GM21619 (cell line): ENCODE measurements at regions not wholly inside any gene's neighbourhood (a gene's known extent, or its start where the extent isn't known, plus 50 kb on each side); places are given as distances from the start of the nearest gene placed in this dataset.
"Not testable (repeated sequence)": the region's sequence is repeated elsewhere in the genome, so short reads cannot be mapped to it uniquely, and the experiment has no call there.

Experiments used
- ATAC-seq: cut with Tn5 transposase; IDR thresholded peaks from one replicate; pipeline ENCODE4 v1.9.1; 2021; ENCODE audit not compliant: unreplicated experiment

DNA sequence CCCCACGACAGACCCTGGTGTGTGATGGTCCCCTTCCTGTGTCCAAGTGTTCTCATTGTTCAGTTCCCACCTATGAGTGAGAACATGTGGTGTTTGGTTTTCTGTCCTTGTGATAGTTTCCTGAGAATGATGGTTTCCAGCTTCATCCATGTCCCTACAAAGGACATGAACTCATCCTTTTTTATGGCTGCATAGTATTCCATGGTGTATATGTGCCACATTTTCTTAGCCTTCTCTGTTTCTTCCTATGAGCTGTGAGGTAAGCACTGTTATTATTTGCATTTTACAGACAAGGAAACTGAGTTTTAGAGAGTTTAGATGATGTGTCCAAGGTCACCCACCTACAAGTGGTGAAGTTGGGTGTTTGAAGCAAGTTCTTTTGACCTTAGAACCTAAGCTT, 51.1 kb upstream of the BNC1 start:
- ATAC-seq, result not testable (repeated sequence)

GRCh38 chr15:83339396-83339795, 54.9 kb upstream of the BNC1 start:
- ATAC-seq, result no peak

DNA sequence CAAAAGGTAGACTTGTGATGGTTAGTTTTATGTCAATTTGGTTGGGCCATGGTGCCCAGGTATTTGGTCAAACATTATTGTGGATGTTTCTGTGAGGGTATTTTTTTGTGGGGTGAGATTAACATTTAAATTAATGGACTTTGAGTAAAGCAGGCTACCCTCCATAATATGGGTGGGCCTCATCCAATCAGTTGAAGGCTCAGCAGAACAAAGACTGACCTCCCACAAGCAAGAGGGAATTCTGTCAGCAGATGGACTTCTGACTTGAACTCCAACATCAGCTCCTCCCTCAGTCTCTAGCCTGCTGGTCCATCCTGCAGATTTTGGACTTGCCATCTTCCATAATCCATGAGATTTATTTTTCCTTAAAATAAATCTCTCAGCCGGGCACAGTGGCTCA, 55.6 kb upstream of the BNC1 start:
- ATAC-seq, result no peak

DNA sequence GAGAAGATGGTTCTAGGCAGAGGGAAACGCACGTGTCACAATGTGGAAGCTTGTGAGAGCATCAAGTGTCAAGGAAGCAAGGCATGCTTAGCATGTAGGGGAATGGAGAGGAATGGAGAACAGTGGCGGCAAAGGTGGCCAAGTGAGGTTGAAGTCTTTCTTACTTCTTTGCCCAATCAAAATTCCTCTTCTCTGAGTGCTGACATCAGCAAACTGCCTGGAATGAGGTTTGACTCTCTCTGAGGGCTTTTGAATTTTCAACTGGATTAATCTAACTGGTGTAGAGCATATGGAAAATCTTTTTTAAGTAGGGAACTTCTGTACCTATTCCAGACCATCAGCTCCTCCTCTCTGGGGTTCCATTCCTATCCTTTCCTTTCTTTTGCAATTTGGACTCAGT, 61.9 kb upstream of the BNC1 start:
- ATAC-seq, result no peak

GRCh38 chr15:83352119-83352518, 67.7 kb upstream of the BNC1 start:
- no peak for ATAC-seq

DNA sequence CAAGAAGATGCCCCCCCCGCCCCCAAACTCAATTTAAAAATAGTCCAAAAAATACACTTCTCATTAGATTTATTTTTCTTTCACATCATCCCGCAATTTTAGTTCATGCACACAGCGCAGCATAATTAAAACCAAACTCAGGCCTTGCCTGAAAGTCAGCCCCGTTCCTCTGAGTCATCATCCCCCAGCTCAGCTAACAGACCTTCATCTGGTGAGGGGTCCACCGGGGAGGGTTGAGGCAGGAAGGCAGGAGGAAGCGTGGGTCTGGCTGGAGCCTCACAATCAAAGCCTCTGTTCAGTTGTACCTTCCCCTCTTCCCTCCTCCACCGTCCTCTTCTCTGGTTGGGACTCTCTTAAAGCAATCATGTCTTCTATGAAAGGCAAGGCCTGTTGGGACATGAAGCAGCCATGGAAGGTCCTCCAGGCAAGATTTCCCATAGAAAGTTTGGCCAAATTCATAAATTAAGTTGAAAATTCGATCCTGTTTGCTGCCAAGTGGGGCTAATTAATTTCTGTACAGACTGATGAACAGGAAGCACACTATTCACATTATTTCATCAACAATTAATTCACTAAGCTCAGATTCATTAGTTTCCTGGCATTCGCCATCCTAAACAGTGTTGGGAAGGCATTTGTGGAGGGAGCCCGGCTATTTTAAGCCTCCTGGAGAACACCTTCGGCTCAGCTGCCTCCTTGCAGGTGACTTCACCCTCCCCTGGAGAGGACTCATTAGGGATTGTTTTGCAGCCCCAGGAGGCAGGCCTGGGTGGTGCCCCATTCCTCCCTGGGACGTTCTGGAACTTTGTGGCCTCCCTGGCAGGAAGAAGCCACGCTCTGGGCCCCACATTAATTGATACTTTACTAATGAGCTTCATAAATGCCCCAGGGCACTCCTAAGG, 72.3 kb upstream of the BNC1 start:
- ATAC-seq, result no peak

GRCh38 chr15:83358972-83359564, 74.6 kb upstream of the BNC1 start:
- no peak for ATAC-seq

GRCh38 chr15:83362706-83363105, 78.2 kb upstream of the BNC1 start:
- ATAC-seq, result no peak

GRCh38 chr15:83364501-83364900, 80.0 kb upstream of the BNC1 start:
- ATAC-seq, result no peak

- no peak for ATAC-seq
Observed at GRCh38 chr15:83365370-83365938, 81.0 kb upstream of the BNC1 start.

DNA sequence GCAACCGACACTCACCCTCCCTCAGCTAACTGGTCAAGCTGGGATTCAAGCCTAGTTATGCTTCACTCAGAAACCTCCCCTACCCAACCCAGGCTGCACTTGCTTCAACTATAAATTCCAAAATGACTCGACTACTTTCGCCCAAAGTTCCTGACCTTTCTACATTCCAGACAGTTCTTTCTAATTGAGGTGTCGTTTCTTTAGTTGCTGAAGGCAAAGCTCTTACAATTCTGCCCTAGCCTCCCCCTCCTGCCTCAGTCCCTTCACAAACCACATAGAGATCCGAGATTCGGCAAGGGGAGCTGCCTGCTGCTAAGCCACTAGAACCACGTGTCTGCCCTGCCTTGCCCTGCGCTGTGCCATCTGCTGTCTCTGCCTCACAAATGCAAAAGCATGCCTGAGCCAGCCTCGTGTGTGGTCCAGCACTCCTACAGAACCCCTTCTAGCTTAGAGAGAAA, 74.7 kb upstream of the SH3GL3 start:
- no peak for ATAC-seq

DNA sequence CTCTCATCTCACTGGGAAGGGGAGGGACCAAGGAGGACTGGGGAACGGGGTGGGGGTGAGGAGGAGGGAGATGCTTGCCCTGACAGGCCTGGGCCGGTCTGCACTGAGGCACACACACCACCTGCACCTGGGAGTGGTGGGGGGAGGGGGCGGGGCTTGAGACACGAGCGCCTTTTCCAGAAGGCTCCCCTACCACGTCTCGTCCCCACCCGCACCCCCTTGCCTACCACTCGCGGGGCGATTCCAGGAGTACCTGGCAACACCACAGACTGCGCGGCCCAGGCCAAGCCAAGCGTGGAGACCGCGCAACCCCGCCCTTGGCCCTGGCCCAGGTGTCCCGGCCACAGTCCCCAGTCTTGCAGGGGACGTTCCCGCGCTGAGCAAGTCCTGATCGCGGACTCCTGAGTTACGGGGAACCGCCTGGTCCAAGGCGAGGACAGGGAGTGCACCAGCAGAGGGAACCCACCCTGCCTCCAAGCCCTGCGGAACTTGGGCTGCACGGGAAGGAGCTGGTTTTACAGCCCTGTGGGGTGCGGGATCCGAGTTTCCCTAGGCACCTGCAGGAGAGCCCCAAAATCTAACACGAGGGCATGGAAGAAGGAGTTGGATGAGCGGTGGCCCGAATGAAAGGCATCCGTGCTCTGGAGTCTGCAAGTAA, 68.1 kb upstream of the SH3GL3 start:
- no peak for ATAC-seq

GRCh38 chr15:83379579-83379959, 67.6 kb upstream of the SH3GL3 start:
- no peak for ATAC-seq

DNA sequence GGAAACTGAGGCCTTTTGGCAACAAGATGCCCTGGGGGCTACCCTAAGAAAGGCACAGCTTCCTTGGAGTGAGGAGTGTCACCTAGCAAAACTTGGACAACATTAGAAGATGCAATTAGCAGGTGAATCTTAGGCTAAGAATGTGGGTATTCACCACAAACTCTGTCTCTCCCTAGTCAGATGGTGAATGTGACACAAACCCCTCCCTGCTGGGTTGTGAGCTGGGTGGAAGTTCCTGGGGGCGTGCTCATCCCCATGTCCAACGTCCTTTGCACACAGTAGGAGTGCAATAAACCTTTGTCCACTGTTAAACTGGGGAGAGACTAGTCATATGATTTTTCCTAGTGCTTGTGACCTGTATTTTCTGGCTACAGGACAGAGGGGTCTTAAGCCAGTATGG, 67.1 kb upstream of the SH3GL3 start:
- no peak for ATAC-seq

DNA sequence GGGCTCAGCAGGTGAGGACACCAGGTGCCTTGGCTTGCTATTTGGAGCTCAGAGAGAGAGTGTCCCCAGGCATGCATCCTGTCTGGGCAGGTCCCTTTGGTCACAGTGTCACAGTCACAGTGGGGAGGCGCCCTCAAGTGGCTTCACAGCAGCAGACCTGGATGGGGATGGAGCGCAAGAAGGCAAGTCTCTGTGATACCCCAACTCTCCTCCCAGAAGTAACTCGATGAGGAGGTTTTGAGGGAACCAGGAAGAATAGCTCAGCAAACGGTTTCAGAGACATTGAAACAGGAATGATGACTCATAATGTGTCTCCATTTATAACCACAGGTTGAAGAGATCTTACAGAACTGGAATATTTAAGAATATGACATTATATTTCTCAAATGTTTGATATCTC, 66.5 kb upstream of the SH3GL3 start:
- ATAC-seq, result peak; percentile 95

DNA sequence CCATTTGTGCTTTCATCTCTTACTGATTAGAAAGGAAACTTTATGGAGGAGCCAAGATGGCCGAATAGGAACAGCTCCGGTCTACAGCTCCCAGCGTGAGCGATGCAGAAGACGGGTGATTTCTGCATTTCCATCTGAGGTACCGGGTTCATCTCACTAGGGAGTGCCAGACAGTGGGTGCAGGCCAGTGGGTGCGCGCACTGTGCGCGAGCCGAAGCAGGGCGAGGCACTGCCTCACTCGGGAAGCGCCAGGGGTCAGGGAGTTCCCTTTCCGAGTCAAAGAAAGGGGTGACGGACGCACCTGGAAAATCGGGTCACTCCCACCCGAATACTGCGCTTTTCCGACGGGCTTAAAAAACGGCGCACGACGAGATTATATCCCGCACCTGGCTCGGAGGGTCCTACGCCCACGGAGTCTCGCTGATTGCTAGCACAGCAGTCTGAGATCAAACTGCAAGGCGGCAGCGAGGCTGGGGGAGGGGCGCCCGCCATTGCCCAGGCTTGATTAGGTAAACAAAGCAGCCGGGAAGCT, 63.5 kb upstream of the SH3GL3 start:
- ATAC-seq, result not testable (repeated sequence)

DNA sequence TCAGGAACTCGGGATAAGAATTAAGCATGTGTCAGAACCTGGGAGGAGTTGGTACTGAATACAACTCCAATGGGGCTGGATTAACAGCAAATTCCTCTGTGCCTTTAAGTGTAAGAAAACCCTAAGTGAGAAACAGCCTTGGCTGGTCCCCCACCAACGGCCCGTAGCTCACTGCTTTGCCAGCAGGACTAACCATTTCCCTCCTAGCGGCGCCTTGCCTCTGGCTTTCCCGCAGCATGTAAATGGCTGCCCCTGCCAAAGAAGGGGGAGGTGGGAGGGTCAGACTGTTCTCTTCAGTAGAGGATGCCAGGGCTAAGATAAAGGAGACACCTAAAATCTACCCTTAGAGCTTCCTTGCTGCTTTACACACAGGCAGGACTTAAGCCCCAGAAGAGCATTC, 51.0 kb upstream of the SH3GL3 start:
- no peak for ATAC-seq
